ENCODE measurements at regions not wholly inside any gene's neighbourhood (a gene's known extent, or its start where the extent isn't known, plus 50 kb on each side); places are given as distances from the start of the nearest gene placed in this dataset.

DNA sequence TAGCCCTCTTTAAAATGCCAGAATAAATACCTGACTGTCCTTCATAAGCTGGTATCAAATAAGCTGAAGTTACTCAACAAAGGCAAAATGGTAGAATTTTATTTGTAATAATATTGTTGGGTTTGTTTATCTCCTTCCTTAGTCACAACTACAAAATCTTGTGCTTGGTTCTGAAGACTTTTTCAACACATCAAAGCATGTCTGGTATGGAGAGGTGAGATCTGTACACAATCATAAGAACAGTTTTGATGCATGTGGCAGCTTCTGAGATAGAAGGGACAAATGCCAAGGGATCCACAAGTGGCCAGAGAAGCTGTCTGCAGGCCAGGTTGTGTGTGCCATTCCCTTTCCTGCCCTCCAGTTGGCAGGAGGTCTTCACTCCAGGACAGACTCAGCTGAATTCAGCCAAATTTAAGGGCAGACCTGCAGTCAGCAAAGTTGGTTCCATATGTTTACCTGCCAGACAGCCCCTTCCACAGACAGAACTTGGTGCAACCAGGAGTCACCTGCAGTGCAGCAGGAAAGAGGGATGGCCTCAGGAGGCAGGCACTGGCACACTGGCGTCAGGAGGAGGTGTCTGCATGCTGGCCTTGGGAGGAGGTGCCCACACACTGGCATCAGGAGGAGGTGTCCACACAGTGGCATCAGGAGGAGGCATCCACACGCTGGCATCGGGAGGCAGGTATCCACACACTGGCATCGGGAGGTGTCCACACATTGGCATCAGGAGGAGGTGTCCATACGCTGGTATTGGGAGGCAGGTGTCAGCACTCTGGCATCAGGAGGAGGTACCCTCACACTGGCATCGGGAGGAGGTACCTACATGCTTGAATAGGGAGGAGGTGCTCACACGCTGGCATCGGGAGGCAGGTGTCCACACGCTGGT is 93.1 kb upstream of the IKZF1 start:
- TF ChIP-seq POLR2AphosphoS5 (IDR thresholded peaks at IDR 0.05) (no peak), POLR2A (IDR thresholded peaks at IDR 0.05) (no peak), CTCF (IDR thresholded peaks at IDR 0.05) (no peak), EP300 (IDR thresholded peaks at IDR 0.05) (no peak)
- no peak overlapping the region for H3K27ac ChIP-seq
- WGBS, 2 donors (ENCODE audit: low coverage in 1 of 2) = 60 to 81% methylated on average over 1 to 7 of the region's 9 CpGs

GRCh38 chr7:50210706-50211115 is 93.8 kb upstream of the IKZF1 start:
- no peak for TF ChIP-seq CTCF (IDR thresholded peaks at IDR 0.05)
- no peak for TF ChIP-seq POLR2AphosphoS5 (IDR thresholded peaks at IDR 0.05)
- TF ChIP-seq POLR2A (IDR thresholded peaks at IDR 0.05) = no peak
- TF ChIP-seq EP300 (IDR thresholded peaks at IDR 0.05) = no peak
- Histone ChIP-seq H3K4me1 (no peaks in the 10 kb centered on the region), H3K27ac (no peak overlapping the region), H3K4me3 (no peak overlapping the region), H3K9me3 (no peaks in the 10 kb centered on the region), H3K27me3 (peaks cover 14% of the 10 kb centered on the region), H3K36me3 (no peaks in the 10 kb centered on the region)
- no peak for ATAC-seq
- WGBS, 2 donors (ENCODE audit: low coverage in 1 of 2) = 45 to 79% methylated on average over 2 to 6 of the region's 6 CpGs

More for the DNA sequence above, 93.1 kb upstream of the IKZF1 start:
- H3K36me3 ChIP-seq = no peaks in the 10 kb centered on the region
- H3K27me3 ChIP-seq = peaks cover 14% of the 10 kb centered on the region
- no peaks in the 10 kb centered on the region for H3K9me3 ChIP-seq
- ATAC-seq = no peak
- H3K4me3 ChIP-seq = no peak overlapping the region
- no peaks in the 10 kb centered on the region for H3K4me1 ChIP-seq

- H3K4me1 ChIP-seq = no peaks in the 10 kb centered on the region
- H3K4me3 ChIP-seq = no peak overlapping the region
- no peaks in the 10 kb centered on the region for H3K9me3 ChIP-seq
- no peak overlapping the region for H3K27ac ChIP-seq
- TF ChIP-seq POLR2A (IDR thresholded peaks at IDR 0.05) (no peak), EP300 (IDR thresholded peaks at IDR 0.05) (no peak), CTCF (IDR thresholded peaks at IDR 0.05) (no peak), POLR2AphosphoS5 (IDR thresholded peaks at IDR 0.05) (no peak)
- no peak for ATAC-seq
- WGBS, 2 donors (ENCODE audit: low coverage in 1 of 2) = 58 to 66% methylated on average over 5 of the region's 5 CpGs
- peaks cover 14% of the 10 kb centered on the region for H3K27me3 ChIP-seq
- H3K36me3 ChIP-seq = no peaks in the 10 kb centered on the region
Observed at GRCh38 chr7:50209461-50210135, 94.9 kb upstream of the IKZF1 start.

DNA sequence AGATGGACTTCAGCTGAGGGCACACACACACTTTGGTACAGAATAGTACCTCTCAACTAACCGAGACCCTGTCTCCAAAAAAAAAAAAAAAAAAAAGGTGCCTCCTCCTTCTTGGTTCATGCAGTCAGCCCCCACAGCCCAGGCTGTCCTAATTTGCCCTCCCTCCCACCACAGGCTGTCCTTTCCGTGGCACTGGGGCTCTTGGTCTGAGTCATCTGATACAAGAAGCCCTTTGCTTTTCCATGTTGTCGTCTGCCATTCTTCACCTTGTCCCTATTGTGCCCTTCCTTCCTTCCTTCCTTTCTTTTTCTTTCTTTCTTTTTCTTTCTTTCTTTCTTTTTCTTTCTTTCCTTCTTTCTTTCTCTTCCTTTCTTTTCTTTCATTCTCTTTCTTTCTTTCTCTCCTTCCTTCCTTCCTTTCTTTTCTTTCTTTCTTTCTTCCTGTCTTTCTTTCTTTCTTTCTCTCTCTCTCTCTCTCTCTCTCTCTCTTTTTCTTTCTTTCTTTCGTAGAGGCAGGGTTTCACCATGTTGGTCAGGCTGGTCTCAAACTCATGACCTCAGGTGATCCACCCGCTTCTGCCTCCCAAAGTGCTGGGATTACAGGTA is 96.0 kb upstream of the IKZF1 start:
- Histone ChIP-seq H3K27me3 (peaks cover 14% of the 10 kb centered on the region), H3K4me3 (no peak overlapping the region), H3K27ac (no peak overlapping the region), H3K36me3 (no peaks in the 10 kb centered on the region), H3K9me3 (no peaks in the 10 kb centered on the region), H3K4me1 (no peaks in the 10 kb centered on the region)
- no peak for ATAC-seq
- WGBS, 2 donors (ENCODE audit: low coverage in 1 of 2) = 57 to 80% methylated on average over 3 of the region's 5 CpGs
- TF ChIP-seq POLR2A (IDR thresholded peaks at IDR 0.05) (no peak), CTCF (IDR thresholded peaks at IDR 0.05) (no peak), EP300 (IDR thresholded peaks at IDR 0.05) (no peak), POLR2AphosphoS5 (IDR thresholded peaks at IDR 0.05) (no peak)
